ENCODE measurements at regions not wholly inside any gene's neighbourhood (a gene's known extent, or its start where the extent isn't known, plus 50 kb on each side); places are given as distances from the start of the nearest gene placed in this dataset.

DNA sequence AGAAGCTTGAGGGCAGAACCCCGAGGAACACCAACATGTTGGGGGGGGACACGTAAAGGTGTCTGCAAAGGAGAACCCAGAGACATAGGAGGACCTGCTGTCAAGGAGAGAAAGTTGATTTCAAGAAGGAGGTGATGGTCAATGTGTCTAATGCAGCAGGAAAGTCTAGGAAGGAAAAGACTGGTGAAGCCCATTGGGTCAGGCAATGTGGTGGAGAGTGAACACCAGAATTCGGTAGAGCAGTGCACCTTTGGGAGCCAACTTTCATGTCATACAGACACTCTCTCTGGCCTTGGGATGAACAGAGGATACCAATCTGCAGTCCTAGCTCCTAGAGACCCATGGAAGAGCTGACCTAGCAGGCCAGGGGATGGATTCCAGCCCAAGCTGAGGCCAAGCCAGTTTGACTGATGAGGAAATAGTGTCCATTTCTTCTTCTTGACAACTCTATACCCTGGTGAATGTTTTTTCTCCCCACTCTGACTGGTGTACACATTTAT, 101.9 kb downstream of the MYCN start:
- TF ChIP-seq TAF1 (IDR thresholded peaks at IDR 0.05; ENCODE audit: borderline replicate concordance, insufficient read depth, low read length) (no peak), SIN3A (IDR thresholded peaks at IDR 0.05; ENCODE audit: borderline replicate concordance, insufficient read depth, low read length) (no peak), FOXP2 (optimal IDR thresholded peaks at IDR 0.05; ENCODE audit: borderline replicate concordance, extremely low read depth, extremely low read length, insufficient read depth) (no peak), POLR2AphosphoS5 (IDR thresholded peaks at IDR 0.05; ENCODE audit: low read depth, low read length) (no peak)
- TF ChIP-seq, protein P1, sequence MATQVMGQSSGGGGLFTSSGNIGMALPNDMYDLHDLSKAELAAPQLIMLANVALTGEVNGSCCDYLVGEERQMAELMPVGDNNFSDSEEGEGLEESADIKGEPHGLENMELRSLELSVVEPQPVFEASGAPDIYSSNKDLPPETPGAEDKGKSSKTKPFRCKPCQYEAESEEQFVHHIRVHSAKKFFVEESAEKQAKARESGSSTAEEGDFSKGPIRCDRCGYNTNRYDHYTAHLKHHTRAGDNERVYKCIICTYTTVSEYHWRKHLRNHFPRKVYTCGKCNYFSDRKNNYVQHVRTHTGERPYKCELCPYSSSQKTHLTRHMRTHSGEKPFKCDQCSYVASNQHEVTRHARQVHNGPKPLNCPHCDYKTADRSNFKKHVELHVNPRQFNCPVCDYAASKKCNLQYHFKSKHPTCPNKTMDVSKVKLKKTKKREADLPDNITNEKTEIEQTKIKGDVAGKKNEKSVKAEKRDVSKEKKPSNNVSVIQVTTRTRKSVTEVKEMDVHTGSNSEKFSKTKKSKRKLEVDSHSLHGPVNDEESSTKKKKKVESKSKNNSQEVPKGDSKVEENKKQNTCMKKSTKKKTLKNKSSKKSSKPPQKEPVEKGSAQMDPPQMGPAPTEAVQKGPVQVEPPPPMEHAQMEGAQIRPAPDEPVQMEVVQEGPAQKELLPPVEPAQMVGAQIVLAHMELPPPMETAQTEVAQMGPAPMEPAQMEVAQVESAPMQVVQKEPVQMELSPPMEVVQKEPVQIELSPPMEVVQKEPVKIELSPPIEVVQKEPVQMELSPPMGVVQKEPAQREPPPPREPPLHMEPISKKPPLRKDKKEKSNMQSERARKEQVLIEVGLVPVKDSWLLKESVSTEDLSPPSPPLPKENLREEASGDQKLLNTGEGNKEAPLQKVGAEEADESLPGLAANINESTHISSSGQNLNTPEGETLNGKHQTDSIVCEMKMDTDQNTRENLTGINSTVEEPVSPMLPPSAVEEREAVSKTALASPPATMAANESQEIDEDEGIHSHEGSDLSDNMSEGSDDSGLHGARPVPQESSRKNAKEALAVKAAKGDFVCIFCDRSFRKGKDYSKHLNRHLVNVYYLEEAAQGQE (IDR thresholded peaks at IDR 0.05; ENCODE audit: insufficient read depth in 1 of 2, low read depth in 2 of 2, low read length in 2 of 2), result no peak

DNA sequence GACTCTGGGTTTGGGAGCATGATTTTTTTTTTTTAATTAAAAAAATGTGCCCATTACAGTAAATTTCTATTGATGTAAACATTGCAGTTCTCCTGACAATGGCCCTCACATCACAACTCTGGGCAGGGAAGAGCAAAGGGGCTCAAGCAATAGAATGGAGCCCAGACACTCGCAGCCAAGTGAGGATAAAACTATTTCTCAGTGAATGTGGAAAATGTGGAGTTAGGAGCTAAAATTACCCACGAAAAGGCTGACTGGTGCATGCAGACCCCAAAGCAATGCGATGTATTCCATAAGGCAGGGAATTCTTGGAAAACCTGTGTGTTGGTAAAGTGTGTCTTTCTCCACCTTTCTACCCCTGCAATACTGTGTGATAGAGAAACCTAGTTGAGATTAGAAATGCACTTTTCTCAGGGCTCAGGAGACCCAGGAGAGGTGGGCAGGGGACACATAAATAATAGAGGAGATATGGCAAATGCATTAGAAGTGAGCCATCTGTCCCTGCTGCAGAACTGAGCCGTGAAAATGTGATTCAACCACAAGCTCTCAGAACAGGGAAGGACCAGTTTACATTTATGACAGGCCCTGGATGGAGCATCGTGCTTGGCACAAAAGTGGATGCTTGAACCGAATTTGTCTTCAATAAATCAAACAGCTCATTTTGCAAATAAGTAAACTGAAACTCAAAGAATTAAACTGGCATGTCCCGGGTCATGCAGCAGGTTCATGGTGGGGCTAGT, 100.1 kb downstream of the MYCN start:
- TF ChIP-seq, protein P1 (IDR thresholded peaks at IDR 0.05; ENCODE audit: insufficient read depth in 1 of 2, low read depth in 2 of 2, low read length in 2 of 2), result no peak
- no peak for TF ChIP-seq SIN3A (IDR thresholded peaks at IDR 0.05; ENCODE audit: borderline replicate concordance, insufficient read depth, low read length)
- TF ChIP-seq POLR2AphosphoS5 (IDR thresholded peaks at IDR 0.05; ENCODE audit: low read depth, low read length), result no peak

DNA sequence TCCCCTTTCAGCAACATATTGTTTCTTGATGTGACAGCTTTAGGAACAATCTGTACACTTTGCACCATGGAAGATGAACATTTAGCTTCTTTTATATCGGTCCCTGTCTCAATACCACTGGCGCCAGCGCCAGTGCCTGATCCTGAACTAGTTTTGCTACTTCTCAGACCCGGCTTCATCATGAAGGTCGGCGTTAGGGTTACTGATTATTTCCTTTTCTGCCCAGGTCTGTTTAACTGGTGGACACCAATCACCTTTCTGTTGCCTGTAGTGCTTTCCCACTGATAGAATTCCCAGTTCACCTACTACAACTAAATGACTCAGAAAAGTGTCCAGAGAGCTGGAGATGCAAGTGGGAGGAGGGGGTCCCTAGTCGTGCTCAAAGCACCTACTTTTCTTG, 99.5 kb downstream of the MYCN start:
- TF ChIP-seq, protein P1 (IDR thresholded peaks at IDR 0.05; ENCODE audit: insufficient read depth in 1 of 2, low read depth in 2 of 2, low read length in 2 of 2), result no peak
- no peak for TF ChIP-seq SIN3A (IDR thresholded peaks at IDR 0.05; ENCODE audit: borderline replicate concordance, insufficient read depth, low read length)
- no peak for TF ChIP-seq TAF1 (IDR thresholded peaks at IDR 0.05; ENCODE audit: borderline replicate concordance, insufficient read depth, low read length)
- no peak for TF ChIP-seq FOXP2 (optimal IDR thresholded peaks at IDR 0.05; ENCODE audit: borderline replicate concordance, extremely low read depth, extremely low read length, insufficient read depth)
- TF ChIP-seq POLR2AphosphoS5 (IDR thresholded peaks at IDR 0.05; ENCODE audit: low read depth, low read length), result no peak

DNA sequence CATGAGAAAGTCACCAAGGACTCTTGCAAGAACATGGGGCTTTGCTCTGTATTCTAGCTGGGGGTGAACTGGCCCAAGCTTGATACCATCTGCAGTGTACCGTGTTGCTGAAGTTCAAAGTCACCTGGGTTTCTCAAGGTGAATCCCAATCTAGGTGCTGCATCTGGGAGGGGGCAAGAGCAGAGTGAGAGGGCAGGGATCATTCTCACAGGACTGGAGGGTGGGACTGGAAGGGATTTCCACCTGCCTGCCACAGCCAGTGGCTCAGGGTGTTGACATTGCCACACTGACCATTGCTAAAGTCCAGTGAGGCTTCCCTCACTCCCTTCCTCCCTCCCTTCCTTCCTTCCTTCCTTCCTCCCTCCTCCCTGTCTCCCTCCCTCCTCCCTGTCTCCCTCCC, 98.7 kb downstream of the MYCN start:
- TF ChIP-seq SIN3A (IDR thresholded peaks at IDR 0.05; ENCODE audit: borderline replicate concordance, insufficient read depth, low read length) (no peak), POLR2AphosphoS5 (IDR thresholded peaks at IDR 0.05; ENCODE audit: low read depth, low read length) (no peak), FOXP2 (optimal IDR thresholded peaks at IDR 0.05; ENCODE audit: borderline replicate concordance, extremely low read depth, extremely low read length, insufficient read depth) (no peak), TAF1 (IDR thresholded peaks at IDR 0.05; ENCODE audit: borderline replicate concordance, insufficient read depth, low read length) (no peak)
- TF ChIP-seq, protein P1 (IDR thresholded peaks at IDR 0.05; ENCODE audit: insufficient read depth in 1 of 2, low read depth in 2 of 2, low read length in 2 of 2), result no peak
